ENCODE measurements at regions not wholly inside any gene's neighbourhood (a gene's known extent, or its start where the extent isn't known, plus 50 kb on each side); places are given as distances from the start of the nearest gene placed in this dataset.

DNA sequence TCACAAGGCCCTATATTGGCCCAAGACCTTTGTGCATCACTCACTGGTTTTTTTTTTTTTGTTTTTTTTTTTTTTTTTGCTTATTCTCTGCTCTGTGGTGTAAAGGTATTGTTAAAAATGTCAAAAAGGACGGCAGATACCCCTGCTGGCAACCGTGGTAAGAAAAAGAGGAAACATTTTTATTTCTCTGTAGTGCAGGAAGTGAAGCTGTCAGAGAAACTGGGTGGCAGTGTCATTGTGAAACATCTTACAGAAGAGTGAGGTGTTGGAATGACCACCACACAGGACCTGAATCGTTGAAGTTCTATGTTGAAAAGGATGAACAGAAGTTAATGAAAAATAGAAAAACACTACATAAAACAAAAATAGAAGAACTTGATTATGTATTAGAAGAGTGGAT lies 346.4 kb downstream of the FGF9 start:
- Histone ChIP-seq H3K36me3 (ENCODE audit: control insufficient read depth, insufficient read depth, low read length) (no peaks in the 10 kb centered on the region), H4K20me1 (ENCODE audit: insufficient read depth, low read length) (no peaks in the 10 kb centered on the region), H3K4me1 (ENCODE audit: control insufficient read depth, insufficient read depth, low read length) (no peaks in the 10 kb centered on the region), H4K8ac (ENCODE audit: low read depth in 2 of 2, low read length in 2 of 2) (no peak overlapping the region), H4K91ac (ENCODE audit: insufficient read depth, low read depth, low read length) (no peak overlapping the region), H3K9me1 (ENCODE audit: insufficient read depth, low read length) (no peaks in the 10 kb centered on the region), H3K4me3 (ENCODE audit: insufficient read depth, low read depth, low read length) (no peak overlapping the region), H2AK5ac (ENCODE audit: low read depth, low read length) (no peak overlapping the region), H3K18ac (ENCODE audit: low read depth, low read length) (no peak overlapping the region), H2BK120ac (ENCODE audit: low read depth, low read length) (no peak overlapping the region), H3K9ac (ENCODE audit: low read depth, low read length) (no peak overlapping the region), H3K23ac (ENCODE audit: low read depth, low read length) (no peak overlapping the region), H2BK20ac (ENCODE audit: low read depth, low read length) (no peak overlapping the region), H3K56ac (ENCODE audit: extremely low read depth, insufficient read depth, low read length) (no peak overlapping the region), H3K4ac (ENCODE audit: low read depth, low read length) (no peak overlapping the region), H2BK15ac (ENCODE audit: low read depth, low read length) (no peak overlapping the region), H2AK9ac (replicated peaks; ENCODE audit: low read depth, low read length, poor library complexity) (no peak overlapping the region), H2BK5ac (ENCODE audit: low read depth, low read length, poor library complexity, severe bottlenecking) (no peak overlapping the region), H3K79me1 (ENCODE audit: low read depth in 1 of 2, low read length in 2 of 2) (no peaks in the 10 kb centered on the region), H3K14ac (replicated peaks; ENCODE audit: low read depth, low read length) (no peak overlapping the region), H4K5ac (ENCODE audit: low read depth, low read length) (no peak overlapping the region), H2AFZ (replicated peaks; ENCODE audit: low read length, poor library complexity) (no peak overlapping the region), H3K4me2 (ENCODE audit: low read depth, low read length) (no peak overlapping the region), H3K27me3 (ENCODE audit: control insufficient read depth, insufficient read depth, low read length) (no peaks in the 10 kb centered on the region), H3K9me3 (ENCODE audit: control insufficient read depth, insufficient read depth, low read length) (no peaks in the 10 kb centered on the region), H3K27ac (ENCODE audit: insufficient read depth, low read length) (no peak overlapping the region)
- DNase-seq: no peak
- dilution Hi-C loops (cut with HindIII; ENCODE audit: low sequenced_read_pairs, unreplicated experiment) (no loop called here), intact Hi-C loops (cut with micrococcal nuclease) (no loop called here), in situ Hi-C loops (cut with MboI; ENCODE audit: low sequenced_read_pairs) (no loop called here)
- ChIA-PET POLR2A (ENCODE audit: unreplicated experiment) (no interaction called here), CTCF (no interaction called here)
- ATAC-seq (ENCODE audit: low read depth): no peak
- BruUV-seq (replicated peaks): no TSS peak
- no CpG with 5 or more reads among the region's 3 CpGs for WGBS, 2 experiments (ENCODE audit: extremely low coverage in 2 of 2, insufficient read length in 1 of 2)
- TF ChIP-seq POLR2A (IDR thresholded peaks at IDR 0.05; ENCODE audit: low read depth, low read length) (no peak), CEBPB (IDR thresholded peaks at IDR 0.05; ENCODE audit: low read depth, low read length) (no peak), MAFK (IDR thresholded peaks at IDR 0.05; ENCODE audit: low read depth, low read length) (no peak), FOS (IDR thresholded peaks at IDR 0.05; ENCODE audit: low read depth, low read length) (no peak), MXI1 (IDR thresholded peaks at IDR 0.05; ENCODE audit: borderline replicate concordance, low read depth, low read length) (no peak), CHD1 (IDR thresholded peaks at IDR 0.05; ENCODE audit: low read depth, low read length) (no peak), MAZ (IDR thresholded peaks at IDR 0.05; ENCODE audit: borderline replicate concordance, low read depth, low read length) (no peak), RAD21 (IDR thresholded peaks at IDR 0.05; ENCODE audit: low read length) (no peak), RCOR1 (IDR thresholded peaks at IDR 0.05; ENCODE audit: insufficient replicate concordance, low read length) (no peak), SMC3 (IDR thresholded peaks at IDR 0.05; ENCODE audit: low read depth, low read length) (no peak), BHLHE40 (IDR thresholded peaks at IDR 0.05; ENCODE audit: low read depth, low read length) (no peak)
- TF ChIP-seq, protein P1, sequence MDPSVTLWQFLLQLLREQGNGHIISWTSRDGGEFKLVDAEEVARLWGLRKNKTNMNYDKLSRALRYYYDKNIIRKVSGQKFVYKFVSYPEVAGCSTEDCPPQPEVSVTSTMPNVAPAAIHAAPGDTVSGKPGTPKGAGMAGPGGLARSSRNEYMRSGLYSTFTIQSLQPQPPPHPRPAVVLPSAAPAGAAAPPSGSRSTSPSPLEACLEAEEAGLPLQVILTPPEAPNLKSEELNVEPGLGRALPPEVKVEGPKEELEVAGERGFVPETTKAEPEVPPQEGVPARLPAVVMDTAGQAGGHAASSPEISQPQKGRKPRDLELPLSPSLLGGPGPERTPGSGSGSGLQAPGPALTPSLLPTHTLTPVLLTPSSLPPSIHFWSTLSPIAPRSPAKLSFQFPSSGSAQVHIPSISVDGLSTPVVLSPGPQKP (IDR thresholded peaks at IDR 0.05; ENCODE audit: borderline replicate concordance, low read depth, low read length): no peak
- TF ChIP-seq, protein P2, sequence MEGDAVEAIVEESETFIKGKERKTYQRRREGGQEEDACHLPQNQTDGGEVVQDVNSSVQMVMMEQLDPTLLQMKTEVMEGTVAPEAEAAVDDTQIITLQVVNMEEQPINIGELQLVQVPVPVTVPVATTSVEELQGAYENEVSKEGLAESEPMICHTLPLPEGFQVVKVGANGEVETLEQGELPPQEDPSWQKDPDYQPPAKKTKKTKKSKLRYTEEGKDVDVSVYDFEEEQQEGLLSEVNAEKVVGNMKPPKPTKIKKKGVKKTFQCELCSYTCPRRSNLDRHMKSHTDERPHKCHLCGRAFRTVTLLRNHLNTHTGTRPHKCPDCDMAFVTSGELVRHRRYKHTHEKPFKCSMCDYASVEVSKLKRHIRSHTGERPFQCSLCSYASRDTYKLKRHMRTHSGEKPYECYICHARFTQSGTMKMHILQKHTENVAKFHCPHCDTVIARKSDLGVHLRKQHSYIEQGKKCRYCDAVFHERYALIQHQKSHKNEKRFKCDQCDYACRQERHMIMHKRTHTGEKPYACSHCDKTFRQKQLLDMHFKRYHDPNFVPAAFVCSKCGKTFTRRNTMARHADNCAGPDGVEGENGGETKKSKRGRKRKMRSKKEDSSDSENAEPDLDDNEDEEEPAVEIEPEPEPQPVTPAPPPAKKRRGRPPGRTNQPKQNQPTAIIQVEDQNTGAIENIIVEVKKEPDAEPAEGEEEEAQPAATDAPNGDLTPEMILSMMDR (conservative IDR thresholded peaks at IDR 0.05; ENCODE audit: low read depth, low read length): no peak
